GM18502 (cell line): ENCODE measurements at regions not wholly inside any gene's neighbourhood (a gene's known extent, or its start where the extent isn't known, plus 50 kb on each side); places are given as distances from the start of the nearest gene placed in this dataset.
A peak's percentile ranks its signal among the peaks of the same experiment; 100 is the strongest.
"Not testable (repeated sequence)": the region's sequence is repeated elsewhere in the genome, so short reads cannot be mapped to it uniquely, and the experiment has no call there.

Experiments used
- ATAC-seq: cut with Tn5 transposase; IDR thresholded peaks from one replicate; pipeline ENCODE4 v1.9.1; 2021; ENCODE audit warnings: mild to moderate bottlenecking; ENCODE audit not compliant: unreplicated experiment, poor library complexity

DNA sequence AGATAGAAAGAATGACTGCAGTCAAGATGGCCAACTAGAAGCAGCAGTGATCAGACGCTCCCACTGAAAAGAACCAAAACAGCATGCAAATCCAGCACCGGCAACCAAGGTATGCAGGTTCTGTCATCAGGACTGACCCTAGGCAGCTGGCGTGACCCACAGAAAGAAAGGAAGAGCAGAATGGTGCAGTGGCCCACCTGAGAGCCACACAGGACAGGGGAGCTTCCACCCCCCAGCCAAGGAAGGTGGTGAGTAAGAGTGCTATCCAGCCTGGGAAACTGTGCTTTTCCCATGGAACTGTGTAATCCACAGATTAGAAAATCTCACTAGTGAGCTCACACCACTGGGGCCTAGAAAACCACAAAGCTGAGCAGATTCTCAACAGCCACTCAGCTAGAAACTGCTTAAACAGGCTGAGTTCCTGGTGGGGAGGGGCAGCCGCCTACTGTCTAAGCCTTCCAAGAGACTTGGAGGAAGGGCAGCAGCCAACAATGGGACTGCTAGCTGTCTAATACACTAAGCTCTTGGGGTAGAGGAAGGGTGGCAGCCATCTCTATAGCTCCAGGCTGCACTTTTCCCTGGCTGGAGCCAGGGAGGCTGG, 127.9 kb downstream of the EVA1A start:
- ATAC-seq, result peak; percentile 84

DNA sequence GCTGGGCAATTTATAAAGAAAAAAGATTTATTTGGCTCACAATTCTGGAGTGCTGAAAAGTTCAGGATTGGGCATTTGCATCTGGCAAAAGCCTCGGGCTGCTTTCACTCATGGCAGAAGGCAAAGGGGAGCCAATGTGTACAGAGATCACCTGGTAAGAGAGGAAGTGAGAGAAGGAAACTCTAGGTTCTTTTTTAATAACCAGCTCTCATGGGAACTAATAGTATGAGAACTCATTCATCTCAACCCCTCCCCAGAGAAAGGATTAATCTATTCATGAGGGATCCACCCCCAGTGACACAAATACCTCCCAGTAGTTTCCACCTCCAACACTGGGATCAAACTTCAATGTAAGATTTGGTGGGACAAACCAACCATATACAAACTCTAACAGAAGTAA, 129.0 kb downstream of the EVA1A start:
- peak; percentile 68 for ATAC-seq

DNA sequence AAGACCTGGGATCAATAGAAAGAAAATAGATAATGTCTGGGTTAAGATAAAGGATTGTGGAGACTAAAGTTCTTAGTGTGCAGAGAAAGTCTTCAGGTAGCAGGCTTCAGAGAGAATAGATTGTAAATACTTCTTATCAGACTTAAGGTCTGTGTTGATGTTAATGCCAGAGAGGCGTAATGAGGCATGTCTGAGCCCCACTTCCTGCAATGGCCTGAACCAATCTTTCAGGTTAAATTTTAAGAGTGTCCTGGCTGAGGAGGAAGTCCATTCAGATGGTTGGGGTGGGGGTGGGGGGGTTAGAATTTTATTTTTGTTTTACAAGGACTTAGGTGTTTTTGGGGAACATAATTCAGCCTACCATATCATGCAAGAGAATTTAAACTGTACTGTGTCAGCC, 129.5 kb downstream of the EVA1A start:
- ATAC-seq, result no peak

DNA sequence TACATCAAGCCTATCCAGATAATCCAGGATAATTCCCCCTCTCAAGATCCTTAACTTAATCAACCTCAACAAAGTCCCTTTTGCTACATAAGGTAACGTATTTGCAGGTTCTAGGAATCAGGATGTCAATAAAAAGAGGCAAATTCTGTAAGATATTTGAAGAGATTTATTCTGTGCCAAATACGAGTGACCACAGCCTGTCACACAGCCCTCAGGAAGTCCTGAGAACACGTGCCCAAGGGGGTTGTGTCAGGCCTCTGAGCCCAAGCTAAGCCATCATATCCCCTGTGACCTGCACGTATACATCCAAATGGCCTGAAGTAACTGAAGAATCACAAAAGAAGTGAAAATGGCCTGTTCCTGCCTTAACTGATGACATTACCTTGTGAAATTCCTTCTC, 130.3 kb downstream of the EVA1A start:
- not testable (repeated sequence) for ATAC-seq

DNA sequence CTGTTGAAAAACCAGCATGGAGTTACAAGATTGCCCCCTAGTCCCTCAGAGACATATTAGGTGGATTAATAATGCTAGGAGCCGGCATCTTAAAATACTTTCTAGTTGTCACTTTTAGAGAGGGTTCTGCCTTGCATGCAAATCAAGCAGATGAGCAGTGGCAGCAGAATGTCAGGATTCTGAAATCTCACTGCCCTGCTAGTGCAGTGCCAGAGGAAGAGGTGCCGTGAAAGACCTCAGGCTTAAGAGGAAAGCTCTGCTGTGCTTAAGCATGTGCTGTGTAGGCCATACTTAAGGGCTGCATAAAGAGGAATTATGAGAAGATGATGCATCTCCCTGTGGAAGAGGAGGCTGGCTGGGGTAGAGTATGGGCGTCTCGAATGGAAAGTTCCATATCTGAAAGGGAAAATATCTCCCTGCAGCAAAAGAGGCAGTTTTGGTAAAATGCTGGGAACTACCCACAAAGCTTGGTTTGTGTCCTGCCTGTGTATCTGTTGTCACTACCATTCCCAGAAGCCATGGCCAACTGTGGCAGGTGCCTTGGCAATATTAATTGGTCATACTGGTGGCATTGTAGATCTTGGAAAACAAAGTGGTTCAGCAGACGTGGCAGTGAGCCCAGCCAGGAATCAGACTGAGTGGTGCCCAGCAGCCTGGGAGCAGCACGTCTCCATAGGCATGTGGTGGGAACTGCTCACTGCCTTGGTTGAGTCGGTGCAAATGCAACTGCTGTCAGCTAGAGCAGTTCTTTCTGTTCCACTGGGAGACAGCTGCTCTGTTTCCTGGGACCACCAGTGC, 131.9 kb downstream of the EVA1A start:
- no peak for ATAC-seq

DNA sequence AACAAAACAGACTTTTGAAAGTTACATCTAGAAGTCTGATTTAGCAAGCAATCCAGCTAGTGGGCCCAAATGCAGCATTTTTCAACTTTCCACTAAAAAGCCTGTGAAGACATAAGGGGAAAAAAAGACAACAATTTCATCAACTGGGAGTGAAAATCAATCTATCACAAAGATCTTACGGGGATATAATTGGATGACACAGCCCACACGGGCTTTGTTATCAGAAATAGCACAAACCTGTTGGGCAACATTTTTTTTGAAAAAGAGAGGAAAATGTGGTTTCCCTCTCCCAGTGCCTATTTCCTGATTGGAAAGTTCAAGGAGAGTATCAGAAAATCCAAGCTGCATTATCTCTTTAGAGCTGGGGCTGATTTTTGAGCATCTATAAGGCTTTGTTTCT, 132.7 kb downstream of the EVA1A start:
- no peak for ATAC-seq

DNA sequence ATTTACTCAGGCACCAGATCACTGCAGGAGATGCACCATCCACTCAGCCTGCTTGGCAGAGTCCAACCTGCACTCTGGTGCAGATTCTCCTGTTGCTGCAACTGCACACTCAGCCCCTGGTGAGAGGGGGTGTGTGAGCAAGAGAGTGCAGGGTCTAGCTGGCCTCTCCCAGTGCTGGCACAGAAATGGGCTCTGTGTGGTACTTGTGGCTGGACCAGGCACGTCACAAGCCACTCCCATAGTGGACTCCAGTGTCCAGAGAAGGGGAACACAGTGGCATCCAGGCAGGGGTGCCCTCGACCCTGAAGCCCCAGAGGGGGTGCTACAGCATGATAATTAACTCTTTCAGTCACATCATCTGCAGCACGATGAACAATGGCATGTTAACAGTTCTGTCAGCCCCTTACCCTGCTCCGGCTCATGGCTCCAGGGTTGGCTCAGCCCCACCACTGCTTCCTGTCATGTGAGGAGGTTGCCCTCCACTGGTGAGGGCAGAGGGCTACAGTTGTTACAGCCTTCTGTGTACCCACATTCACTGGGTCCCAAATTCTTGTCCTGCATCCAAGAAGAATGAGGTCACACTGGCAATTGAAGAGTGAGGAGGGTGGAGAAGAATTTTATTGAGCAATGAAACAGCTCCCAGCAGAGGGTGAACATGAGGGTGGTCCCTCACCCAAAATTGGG, 135.7 kb downstream of the EVA1A start:
- no peak for ATAC-seq

DNA sequence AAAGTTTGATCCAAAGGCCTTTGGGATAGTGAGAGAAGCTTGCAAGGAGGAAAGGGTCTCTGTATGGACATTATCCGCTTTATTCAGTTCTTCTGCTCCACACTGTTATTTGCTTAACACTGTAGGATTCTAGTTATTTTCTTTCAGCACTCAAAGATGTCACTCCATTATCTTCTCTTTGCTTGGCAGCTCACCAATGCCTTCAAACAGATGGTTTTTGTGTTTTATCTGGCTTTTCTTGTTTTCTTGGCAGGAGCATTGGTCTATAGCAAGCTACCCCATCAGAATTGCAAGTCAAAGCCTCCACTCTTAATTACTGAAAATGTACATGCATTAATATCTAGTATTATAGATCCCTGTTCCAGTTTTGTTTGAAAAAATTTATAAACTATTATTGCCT, 138.8 kb downstream of the EVA1A start:
- ATAC-seq, result no peak

DNA sequence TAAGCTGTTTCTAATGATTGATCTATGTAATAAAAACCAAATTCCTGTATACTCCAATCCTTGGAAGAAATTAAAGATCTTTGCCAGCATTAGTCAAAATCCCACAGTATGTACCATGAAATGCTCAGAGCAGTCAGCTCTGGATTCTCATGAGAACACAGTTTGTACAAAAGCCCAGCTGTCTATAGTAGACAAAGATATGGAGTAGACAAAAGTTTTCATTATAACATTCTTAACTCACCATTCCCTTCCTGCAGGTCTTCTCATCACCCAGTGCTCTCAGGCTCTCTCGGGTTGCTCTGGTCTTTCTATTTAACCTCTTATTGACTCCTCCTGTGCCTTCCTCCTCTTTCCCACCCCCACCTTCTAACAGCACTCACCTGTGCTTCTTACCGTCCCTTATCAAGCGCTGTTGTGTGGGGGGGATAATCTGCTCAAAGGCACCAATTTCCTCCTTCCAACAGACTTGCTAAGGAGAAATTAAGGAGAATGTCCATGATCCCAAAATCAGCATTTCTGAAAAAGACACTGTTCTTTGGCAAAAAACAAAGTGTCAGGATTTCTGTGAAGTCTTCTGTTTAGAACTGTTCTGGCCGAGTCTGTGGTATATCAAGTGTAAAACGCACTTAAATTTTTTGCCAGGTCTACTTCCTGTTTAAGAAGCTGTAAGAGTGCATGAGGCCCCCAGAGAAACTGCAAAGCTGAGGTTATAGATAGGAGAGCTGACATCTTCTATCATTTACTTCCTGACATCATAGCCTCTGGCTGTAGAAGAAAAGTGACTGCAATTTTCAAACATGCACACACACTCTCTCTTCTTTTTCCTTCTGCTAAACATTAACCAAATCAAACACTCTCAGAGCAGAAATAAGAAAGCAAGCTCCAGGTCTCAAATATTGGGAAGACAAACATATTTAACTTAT, 144.1 kb downstream of the EVA1A start:
- ATAC-seq, result peak; percentile 86

DNA sequence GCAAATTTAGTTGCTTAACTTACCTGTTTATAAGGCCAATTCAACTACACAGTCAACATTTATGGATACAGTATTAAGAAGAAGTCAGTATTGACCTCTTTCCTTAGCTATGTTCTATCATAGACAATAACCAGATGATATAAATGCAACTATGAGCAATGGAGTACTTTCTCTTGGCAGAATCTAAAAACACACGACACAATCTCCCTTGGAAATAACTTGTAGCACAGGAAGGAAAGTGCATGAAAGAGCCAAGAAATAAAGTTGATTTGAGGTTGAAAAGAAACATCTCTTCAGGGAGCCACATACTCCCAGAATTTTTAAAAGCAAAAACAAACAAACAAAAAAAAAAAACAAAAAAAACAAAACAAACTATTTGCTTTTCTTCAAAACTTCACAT, 145.0 kb downstream of the EVA1A start:
- ATAC-seq, result no peak

DNA sequence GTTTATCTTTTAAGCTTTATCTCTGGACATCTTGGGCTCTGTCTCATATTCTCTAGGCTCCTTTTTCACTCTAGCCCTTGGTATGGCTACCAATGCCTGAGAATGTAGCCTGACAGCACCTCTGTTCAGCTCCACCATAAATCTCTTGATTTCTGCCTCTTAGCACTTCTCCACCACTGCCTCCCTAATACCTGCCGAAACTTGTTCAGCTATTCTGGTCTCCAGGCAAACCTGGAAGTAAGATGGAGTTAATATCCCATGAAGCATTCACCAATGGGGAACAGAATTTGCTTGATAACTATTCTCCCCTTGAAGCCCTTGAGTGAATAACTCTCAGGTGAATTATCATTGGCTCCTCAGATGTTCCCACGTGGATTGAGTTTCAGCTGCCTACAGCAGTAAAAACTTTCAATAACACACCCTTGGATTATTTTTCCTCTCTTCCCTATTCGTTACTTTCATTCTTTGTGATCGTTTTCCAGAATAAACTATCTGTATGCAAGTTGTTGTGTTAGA, 145.6 kb downstream of the EVA1A start:
- ATAC-seq, result no peak

DNA sequence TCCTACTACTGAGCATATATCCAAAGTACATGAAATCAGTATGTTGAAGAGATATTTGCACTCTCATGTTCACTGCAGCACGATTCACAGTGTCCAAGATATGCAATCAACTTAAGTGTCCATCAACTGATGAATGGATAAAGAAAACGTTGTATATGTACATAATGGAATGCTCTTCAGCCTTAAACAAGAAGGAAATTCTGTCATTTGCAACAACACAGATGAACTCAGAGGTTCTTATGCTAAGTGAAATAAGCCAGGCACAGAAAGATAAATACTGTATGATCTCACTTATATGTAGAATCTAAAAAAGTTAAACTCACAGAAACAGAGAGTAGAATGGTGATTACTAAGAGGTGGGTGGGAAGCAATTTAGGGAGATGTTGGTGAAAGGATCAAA, 149.2 kb downstream of the EVA1A start:
- ATAC-seq, result no peak

DNA sequence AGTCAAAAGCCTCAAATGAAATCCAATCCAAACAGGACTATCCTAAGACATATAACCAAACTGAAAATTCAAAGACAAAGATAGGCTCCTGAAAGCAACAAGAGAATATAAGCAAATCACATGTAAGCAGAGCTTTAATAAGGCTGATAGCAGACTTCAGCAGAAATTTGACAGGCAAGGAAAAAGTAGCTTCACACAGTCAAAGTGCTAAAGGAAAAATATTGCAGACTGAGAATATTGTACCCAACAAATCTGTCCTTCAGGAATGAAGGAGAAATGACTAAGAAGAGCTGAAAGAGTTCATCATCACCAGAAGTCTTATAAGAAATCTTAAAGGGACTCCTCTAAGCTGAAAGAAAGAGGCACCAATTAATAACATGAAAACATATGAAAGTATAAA, 150.0 kb downstream of the EVA1A start:
- no peak for ATAC-seq

DNA sequence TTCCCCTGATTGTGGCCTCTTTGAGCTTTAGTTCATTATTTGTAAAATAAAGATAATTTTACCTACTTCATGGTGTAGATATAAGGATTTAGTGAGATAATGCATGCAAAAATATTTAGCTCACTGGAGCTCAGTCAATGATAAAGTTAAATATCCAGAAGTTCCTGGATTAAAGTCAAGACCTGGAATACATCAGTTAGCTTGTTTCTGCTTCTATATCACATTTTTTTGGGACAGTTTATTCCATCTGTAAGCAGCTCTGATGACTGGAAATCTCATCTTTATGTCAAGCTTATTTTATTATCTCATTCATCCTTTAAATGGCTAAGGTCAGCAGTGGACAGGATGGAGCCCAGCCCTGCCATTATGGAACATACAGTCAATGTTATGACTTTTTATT, 152.0 kb downstream of the EVA1A start:
- no peak for ATAC-seq

DNA sequence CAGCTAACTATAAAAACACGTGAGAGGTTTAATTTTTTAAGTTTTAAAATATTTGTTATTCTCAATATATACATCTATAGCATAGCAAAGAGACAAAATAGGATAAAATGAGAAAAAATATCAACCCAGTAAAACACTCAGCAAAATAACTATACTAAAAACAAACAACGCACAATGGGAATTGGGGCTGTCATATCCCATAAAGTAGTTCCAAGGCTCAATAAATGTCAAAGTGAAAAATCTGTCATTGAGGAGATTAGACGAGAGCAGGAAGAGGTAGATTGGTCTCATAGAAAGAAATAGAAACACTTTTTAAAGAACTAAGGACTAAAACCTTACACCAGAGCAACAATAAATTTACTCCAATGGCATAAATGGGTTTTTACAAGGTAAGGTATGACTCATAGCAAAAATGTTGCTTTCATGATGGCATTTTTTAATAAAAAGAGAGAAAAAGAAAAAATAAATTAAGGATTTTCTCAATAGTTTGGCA, 153.7 kb downstream of the EVA1A start:
- ATAC-seq, result no peak

DNA sequence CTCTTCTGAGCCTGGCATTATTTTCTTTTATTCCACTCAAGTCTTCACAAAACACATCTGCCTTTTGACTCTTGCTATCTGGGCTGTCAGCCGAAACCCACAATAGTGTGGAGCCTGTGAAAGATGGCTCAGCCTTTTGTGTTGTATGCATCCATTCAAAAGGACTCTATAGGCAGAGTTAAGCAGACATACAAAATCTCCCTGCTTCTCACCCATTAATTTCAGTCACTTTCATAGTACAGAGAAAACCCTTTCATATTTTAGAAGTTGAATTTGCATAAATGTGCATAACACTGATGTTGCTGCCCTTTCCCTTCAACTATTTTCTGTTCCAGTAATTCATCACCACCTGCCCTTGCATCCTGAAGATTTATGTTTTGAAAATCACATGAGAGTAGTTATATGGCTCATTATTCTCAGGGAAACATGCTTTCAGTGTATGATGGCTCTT, 154.6 kb downstream of the EVA1A start:
- no peak for ATAC-seq

DNA sequence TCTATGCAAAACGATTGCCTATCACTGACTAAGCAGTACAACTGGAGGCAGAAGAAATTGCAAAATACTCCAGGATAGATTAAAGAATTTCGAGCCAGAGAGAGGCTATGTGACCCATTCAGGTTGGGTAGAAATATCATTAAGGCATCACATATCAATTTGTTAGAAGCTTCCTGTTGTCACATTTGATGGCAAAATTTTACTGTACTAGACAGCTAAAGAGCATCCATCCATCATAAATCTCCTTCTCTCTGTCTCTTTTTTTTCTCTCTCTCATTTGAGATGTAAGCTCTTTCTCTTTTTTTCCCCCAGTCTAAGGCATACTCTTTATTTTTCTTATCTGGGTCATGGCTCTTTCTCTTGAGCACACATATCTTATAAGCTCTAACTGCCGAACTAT, 155.7 kb downstream of the EVA1A start:
- ATAC-seq, result no peak

DNA sequence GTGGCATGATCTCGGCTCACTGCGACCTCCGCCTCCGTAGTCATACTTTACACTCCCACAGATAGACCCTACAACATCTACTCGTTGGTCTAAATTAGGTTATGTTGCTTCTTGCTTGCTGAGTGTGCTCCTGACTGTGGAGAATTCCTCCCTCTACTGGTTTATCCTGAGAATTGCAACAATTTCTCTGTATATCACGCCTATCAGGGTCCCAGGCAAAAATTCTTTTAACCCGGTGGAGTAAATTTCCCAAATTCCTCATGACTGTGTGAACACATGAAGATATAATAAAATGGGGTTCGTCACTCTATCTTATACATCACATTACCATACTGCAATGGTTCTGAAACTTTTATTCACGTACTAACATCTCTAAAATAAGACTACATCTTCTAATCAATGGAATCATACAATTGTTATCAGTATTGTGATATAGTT, 156.7 kb downstream of the EVA1A start:
- ATAC-seq, result peak; percentile 91

DNA sequence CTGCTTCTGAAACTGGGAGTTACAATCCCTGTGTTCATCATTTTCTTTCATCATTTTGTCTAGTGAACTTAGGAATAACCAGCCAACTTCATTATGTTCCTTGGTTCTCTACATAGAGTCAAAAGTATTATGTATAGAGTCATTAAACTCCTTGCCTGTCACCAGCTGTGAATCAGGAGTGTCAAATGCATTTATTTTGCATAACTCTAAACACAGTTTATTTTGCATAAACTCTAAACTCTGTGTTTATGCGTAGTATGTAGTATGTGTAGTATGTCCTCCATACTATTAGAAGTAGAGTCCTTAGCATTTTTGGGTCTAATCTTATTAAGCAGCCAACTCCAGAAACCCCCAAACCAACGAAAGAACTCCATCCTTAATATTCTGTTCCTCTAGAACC, 164.4 kb downstream of the EVA1A start:
- no peak for ATAC-seq

DNA sequence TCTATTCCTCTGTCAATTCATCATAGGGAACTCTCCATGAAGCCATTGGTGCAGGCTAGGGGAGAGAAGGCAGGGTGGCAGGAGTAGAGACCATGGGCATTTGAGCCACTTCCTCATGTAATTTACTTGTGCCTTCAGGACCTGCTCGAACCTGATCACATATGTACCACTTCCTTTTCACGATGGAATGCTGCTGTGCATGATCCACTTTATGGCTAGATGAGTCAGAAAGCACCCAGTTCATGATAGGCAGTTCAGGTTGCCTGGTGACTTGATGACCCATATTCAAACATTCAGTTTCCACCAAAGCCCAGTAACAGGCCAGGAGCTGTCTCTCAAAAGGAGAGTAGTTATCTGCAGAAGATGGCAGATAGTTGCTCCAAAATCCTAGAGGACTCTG, 166.0 kb downstream of the EVA1A start:
- ATAC-seq, result not testable (repeated sequence)
